ENCODE measurements at regions not wholly inside any gene's neighbourhood (a gene's known extent, or its start where the extent isn't known, plus 50 kb on each side); places are given as distances from the start of the nearest gene placed in this dataset.

DNA sequence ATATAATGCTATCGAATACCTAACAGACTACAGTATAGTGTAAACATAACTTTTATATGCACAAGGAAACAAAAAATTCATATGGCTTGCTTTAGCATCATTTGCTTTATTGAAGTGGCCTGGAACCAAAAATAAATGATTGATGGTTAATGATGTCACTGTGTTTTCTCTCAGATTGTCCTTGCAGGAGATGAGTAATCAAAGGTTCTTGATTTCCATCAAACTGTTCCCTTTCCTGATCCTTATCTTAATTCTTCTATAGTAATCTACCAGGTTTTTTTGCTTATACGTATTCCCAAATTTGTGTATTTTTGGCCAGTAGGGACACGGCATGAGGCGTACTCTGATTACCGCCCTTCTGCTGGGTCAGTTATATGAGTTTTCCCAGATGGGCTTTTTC, 104.9 kb upstream of the CXCR4 start:
- TF ChIP-seq, protein P1, sequence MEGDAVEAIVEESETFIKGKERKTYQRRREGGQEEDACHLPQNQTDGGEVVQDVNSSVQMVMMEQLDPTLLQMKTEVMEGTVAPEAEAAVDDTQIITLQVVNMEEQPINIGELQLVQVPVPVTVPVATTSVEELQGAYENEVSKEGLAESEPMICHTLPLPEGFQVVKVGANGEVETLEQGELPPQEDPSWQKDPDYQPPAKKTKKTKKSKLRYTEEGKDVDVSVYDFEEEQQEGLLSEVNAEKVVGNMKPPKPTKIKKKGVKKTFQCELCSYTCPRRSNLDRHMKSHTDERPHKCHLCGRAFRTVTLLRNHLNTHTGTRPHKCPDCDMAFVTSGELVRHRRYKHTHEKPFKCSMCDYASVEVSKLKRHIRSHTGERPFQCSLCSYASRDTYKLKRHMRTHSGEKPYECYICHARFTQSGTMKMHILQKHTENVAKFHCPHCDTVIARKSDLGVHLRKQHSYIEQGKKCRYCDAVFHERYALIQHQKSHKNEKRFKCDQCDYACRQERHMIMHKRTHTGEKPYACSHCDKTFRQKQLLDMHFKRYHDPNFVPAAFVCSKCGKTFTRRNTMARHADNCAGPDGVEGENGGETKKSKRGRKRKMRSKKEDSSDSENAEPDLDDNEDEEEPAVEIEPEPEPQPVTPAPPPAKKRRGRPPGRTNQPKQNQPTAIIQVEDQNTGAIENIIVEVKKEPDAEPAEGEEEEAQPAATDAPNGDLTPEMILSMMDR (IDR thresholded peaks at IDR 0.05), result no peak
- TF ChIP-seq POLR2A (IDR thresholded peaks at IDR 0.05) (no peak), EP300 (IDR thresholded peaks at IDR 0.05) (no peak)

Measured in gastroesophageal sphincter (tissue), 3 donors.